Stomach (tissue), 4 donors: ENCODE measurements at regions not wholly inside any gene's neighbourhood (a gene's known extent, or its start where the extent isn't known, plus 50 kb on each side); places are given as distances from the start of the nearest gene placed in this dataset.
"Not testable (repeated sequence)": the region's sequence is repeated elsewhere in the genome, so short reads cannot be mapped to it uniquely, and the experiment has no call there.

Experiments
- CTCF ChIP-seq, 7 experiments: fragments of 450-650 bp in 4 of 7; fragments of 200-600 bp in 3 of 7; sonication (generic) in 3 of 7; IDR thresholded peaks; one replicate each; pipeline ENCODE4 v1.5.1; 2016 to 2019; ENCODE audit warnings: antibody characterized with exemption in 7 of 7, control low read depth in 2 of 7, mild to moderate bottlenecking in 1 of 7
- EP300 ChIP-seq: sonication (generic); formaldehyde crosslinking; IDR thresholded peaks from one replicate; pipeline ENCODE4 v1.6.1; 2017; ENCODE audit warnings: antibody characterized with exemption

- not testable (repeated sequence) for TF ChIP-seq CTCF (IDR thresholded peaks at IDR 0.05); EP300
These were observed 170.2 kb upstream of the OR4C13 start for GRCh38 chr11:49782000-49782399.
